Astrocyte (in vitro differentiated cells and primary cell): ENCODE measurements at regions not wholly inside any gene's neighbourhood (a gene's known extent, or its start where the extent isn't known, plus 50 kb on each side); places are given as distances from the start of the nearest gene placed in this dataset.

Experiments
- DNase-seq: peaks from one replicate; pipeline ENCODE4 v3.0.0-alpha.2; 2010; ENCODE audit warnings: low read depth
- FAIRE-seq: peaks from 2 replicates; lab custom pipeline; 2011; peaks lifted over from hg19 to GRCh38; lab: Jason Lieb, UNC
- H2AFZ ChIP-seq: 2 replicates; pipeline ENCODE4 v1.6.0; 2012; ENCODE audit warnings: low read depth, low read length, inconsistent platforms
- H3K27ac ChIP-seq: 2 replicates; pipeline ENCODE4 v1.5.1; 2011; ENCODE audit warnings: low read depth, low read length, inconsistent platforms
- H3K27me3 ChIP-seq: 2 replicates; pipeline ENCODE4 v1.6.0; 2011; ENCODE audit warnings: low read length, inconsistent platforms; ENCODE audit not compliant: insufficient read depth
- H3K36me3 ChIP-seq: 2 replicates; pipeline ENCODE4 v1.5.1; 2011; ENCODE audit warnings: low read length, inconsistent platforms; ENCODE audit not compliant: insufficient read depth
- H3K4me1 ChIP-seq: 2 replicates; pipeline ENCODE4 v1.5.1; 2011; ENCODE audit warnings: low read length, inconsistent platforms; ENCODE audit not compliant: insufficient read depth
- H3K4me2 ChIP-seq: 2 replicates; pipeline ENCODE4 v1.6.0; 2012; ENCODE audit warnings: low read length, inconsistent platforms
- H3K4me3 ChIP-seq: 2 replicates; pipeline ENCODE4 v1.5.1; 2011; ENCODE audit warnings: low read depth, mild to moderate bottlenecking, low read length, inconsistent platforms; ENCODE audit not compliant: insufficient read depth
- H3K79me2 ChIP-seq: 2 replicates; pipeline ENCODE4 v1.6.0; 2012; ENCODE audit warnings: mild to moderate bottlenecking, low read length, inconsistent platforms; ENCODE audit not compliant: insufficient read depth
- H3K9ac ChIP-seq: 2 replicates; pipeline ENCODE4 v1.6.0; 2012; ENCODE audit warnings: mild to moderate bottlenecking, low read length, inconsistent platforms
- H3K9me3 ChIP-seq: 2 replicates; pipeline ENCODE4 v1.5.1; 2012; ENCODE audit warnings: low read depth, mild to moderate bottlenecking, low read length, inconsistent platforms; ENCODE audit not compliant: insufficient read depth
- H4K20me1 ChIP-seq: 2 replicates; pipeline ENCODE4 v1.6.0; 2012; ENCODE audit warnings: low read length, inconsistent platforms; ENCODE audit not compliant: insufficient read depth
- H3K27ac Mint-ChIP-seq: one replicate; pipeline ENCODE4 v1.8.0; 2021; ENCODE audit warnings: mild to moderate bottlenecking, mixed read lengths; ENCODE audit not compliant: unreplicated experiment
- H3K27me3 Mint-ChIP-seq: one replicate; pipeline ENCODE4 v1.8.0; 2021; ENCODE audit warnings: low read depth, mixed read lengths; ENCODE audit not compliant: unreplicated experiment
- H3K36me3 Mint-ChIP-seq: one replicate; pipeline ENCODE4 v1.8.0; 2021; ENCODE audit warnings: low read depth, mixed read lengths; ENCODE audit not compliant: unreplicated experiment
- H3K4me1 Mint-ChIP-seq: one replicate; pipeline ENCODE4 v1.8.0; 2021; ENCODE audit warnings: low read depth, mixed read lengths; ENCODE audit not compliant: unreplicated experiment
- H3K4me3 Mint-ChIP-seq: one replicate; pipeline ENCODE4 v1.8.0; 2021; ENCODE audit warnings: mild to moderate bottlenecking, moderate library complexity, mixed read lengths; ENCODE audit not compliant: unreplicated experiment
- H3K9me3 Mint-ChIP-seq: one replicate; pipeline ENCODE4 v1.8.0; 2021; ENCODE audit warnings: mild to moderate bottlenecking, mixed read lengths; ENCODE audit not compliant: unreplicated experiment
- EZH2 ChIP-seq: IDR thresholded peaks from 2 replicates; pipeline ENCODE4 v1.6.1; 2012; ENCODE audit warnings: mild to moderate bottlenecking, low read length, inconsistent platforms; ENCODE audit not compliant: insufficient read depth
- TF ChIP-seq, protein P1 (sequence below): IDR thresholded peaks from 2 replicates; pipeline ENCODE4 v1.5.1; 2011; ENCODE audit warnings: low read depth, mild to moderate bottlenecking, inconsistent platforms, low read length, moderate library complexity; ENCODE audit not compliant: insufficient read depth

DNA sequence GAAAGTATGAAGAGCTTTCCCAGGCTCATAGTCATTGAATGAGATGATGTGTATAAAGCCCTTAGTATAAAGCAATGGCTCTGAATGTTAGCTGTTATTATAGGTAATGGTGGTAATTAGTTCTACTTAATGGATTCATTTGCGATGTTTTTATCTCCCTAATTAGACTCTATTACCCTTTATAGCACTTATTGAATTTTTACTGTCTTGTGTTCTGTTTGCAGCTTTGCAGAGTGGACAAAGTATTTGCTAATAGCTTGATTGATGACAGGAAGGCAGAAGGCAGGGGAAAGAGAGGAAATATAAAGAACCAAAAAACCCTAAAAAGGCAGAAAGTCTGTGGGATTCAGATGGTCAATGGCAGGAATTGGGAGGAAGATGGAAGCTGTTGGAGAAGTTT lies 524.4 kb upstream of the SPRY2 start:
- Histone ChIP-seq H3K9ac (no peak overlapping the region), H4K20me1 (no peaks in the 10 kb centered on the region), H3K9me3 (no peaks in the 10 kb centered on the region), H2AFZ (no peak overlapping the region), H3K27me3 (no peaks in the 10 kb centered on the region), H3K4me3 (no peak overlapping the region), H3K27ac (no peak overlapping the region), H3K36me3 (no peaks in the 10 kb centered on the region), H3K4me1 (no peaks in the 10 kb centered on the region), H3K4me2 (no peak overlapping the region), H3K79me2 (no peaks in the 10 kb centered on the region)
- Mint-ChIP-seq H3K9me3 (no peaks in the 10 kb centered on the region), H3K4me1 (no peaks in the 10 kb centered on the region), H3K27ac (no peak overlapping the region), H3K27me3 (no peaks in the 10 kb centered on the region), H3K36me3 (no peaks in the 10 kb centered on the region), H3K4me3 (no peak overlapping the region)
- FAIRE-seq (no peak), DNase-seq (no peak)
- TF ChIP-seq, protein P1, sequence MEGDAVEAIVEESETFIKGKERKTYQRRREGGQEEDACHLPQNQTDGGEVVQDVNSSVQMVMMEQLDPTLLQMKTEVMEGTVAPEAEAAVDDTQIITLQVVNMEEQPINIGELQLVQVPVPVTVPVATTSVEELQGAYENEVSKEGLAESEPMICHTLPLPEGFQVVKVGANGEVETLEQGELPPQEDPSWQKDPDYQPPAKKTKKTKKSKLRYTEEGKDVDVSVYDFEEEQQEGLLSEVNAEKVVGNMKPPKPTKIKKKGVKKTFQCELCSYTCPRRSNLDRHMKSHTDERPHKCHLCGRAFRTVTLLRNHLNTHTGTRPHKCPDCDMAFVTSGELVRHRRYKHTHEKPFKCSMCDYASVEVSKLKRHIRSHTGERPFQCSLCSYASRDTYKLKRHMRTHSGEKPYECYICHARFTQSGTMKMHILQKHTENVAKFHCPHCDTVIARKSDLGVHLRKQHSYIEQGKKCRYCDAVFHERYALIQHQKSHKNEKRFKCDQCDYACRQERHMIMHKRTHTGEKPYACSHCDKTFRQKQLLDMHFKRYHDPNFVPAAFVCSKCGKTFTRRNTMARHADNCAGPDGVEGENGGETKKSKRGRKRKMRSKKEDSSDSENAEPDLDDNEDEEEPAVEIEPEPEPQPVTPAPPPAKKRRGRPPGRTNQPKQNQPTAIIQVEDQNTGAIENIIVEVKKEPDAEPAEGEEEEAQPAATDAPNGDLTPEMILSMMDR = no peak
- TF ChIP-seq EZH2 = no peak

DNA sequence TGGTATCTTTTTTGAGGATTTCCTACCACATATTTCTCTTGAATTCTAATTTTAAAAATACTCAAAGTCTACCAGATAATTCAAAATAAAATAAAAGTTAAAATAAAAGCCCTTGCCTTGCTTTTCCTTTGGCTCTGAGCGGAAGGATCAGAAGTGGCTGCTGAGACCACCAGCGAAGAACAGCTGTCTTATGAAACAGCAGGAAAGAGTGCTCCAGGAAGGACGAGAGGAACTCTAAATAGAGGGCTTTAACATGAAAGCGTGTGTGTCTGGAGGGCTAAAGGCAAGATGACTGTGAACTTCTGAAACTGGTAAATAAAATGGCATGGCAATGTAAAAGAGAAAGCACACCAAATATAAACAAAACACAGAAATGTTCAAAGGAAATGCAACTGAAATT lies 521.5 kb upstream of the SPRY2 start:
- TF ChIP-seq, protein P1 = no peak
- no peak for TF ChIP-seq EZH2
- no peaks in the 10 kb centered on the region for H3K9me3 ChIP-seq
- no peaks in the 10 kb centered on the region for H4K20me1 ChIP-seq
- Mint-ChIP-seq H3K9me3 (no peaks in the 10 kb centered on the region), H3K4me3 (no peak overlapping the region), H3K4me1 (no peaks in the 10 kb centered on the region), H3K27me3 (no peaks in the 10 kb centered on the region), H3K27ac (no peak overlapping the region), H3K36me3 (no peaks in the 10 kb centered on the region)
- H3K4me3 ChIP-seq = no peak overlapping the region
- H2AFZ ChIP-seq = no peak overlapping the region
- no peaks in the 10 kb centered on the region for H3K4me1 ChIP-seq
- H3K36me3 ChIP-seq = no peaks in the 10 kb centered on the region
- H3K27ac ChIP-seq = no peak overlapping the region
- FAIRE-seq = no peak
- H3K27me3 ChIP-seq = no peaks in the 10 kb centered on the region
- no peak for DNase-seq
- no peaks in the 10 kb centered on the region for H3K79me2 ChIP-seq
- H3K4me2 ChIP-seq = no peak overlapping the region
- H3K9ac ChIP-seq = no peak overlapping the region

DNA sequence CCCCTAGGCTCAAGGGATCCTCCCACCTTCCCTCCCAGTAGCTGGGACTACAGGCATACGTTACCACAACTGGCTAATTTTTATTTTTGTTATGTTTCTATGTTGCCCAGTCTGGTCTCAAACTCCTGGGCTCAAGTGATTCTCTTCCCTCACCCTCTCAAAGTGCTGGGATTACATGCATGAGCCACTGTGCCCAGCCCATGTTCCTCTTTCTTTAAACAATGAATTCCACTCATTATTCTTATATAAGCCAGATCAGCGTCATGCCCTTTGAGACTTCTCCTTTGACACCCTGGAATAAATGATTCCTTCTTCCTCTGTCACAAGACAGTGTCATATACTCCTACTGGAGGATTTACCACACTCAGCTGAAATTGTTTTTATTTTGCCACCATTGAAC lies 519.9 kb upstream of the SPRY2 start:
- H3K4me2 ChIP-seq = no peak overlapping the region
- DNase-seq (no peak), FAIRE-seq (no peak)
- no peaks in the 10 kb centered on the region for H4K20me1 ChIP-seq
- H3K27ac Mint-ChIP-seq = no peak overlapping the region
- H3K79me2 ChIP-seq = no peaks in the 10 kb centered on the region
- no peak overlapping the region for H3K9ac ChIP-seq
- H3K4me1 Mint-ChIP-seq = no peaks in the 10 kb centered on the region
- no peaks in the 10 kb centered on the region for H3K4me1 ChIP-seq
- H3K9me3 ChIP-seq = no peaks in the 10 kb centered on the region
- H3K27me3 ChIP-seq = no peaks in the 10 kb centered on the region
- TF ChIP-seq EZH2 = no peak
- TF ChIP-seq, protein P1 = no peak
- H3K27ac ChIP-seq = no peak overlapping the region
- no peak overlapping the region for H2AFZ ChIP-seq
- no peak overlapping the region for H3K4me3 ChIP-seq
- no peaks in the 10 kb centered on the region for H3K9me3 Mint-ChIP-seq
- H3K27me3 Mint-ChIP-seq = no peaks in the 10 kb centered on the region
- no peaks in the 10 kb centered on the region for H3K36me3 Mint-ChIP-seq
- no peaks in the 10 kb centered on the region for H3K36me3 ChIP-seq
- H3K4me3 Mint-ChIP-seq = no peak overlapping the region
